Femur (tissue), 1 donor: ENCODE measurements at regions not wholly inside any gene's neighbourhood (a gene's known extent, or its start where the extent isn't known, plus 50 kb on each side); places are given as distances from the start of the nearest gene placed in this dataset.

Experiments
- DNase-seq: peaks from one replicate; pipeline ENCODE4 v3.0.0-alpha.2; 2017

GRCh38 chr7:32169228-32169627 is 99.0 kb upstream of the PDE1C start:
- DNase-seq, result no peak

GRCh38 chr7:32167815-32168214 is 97.6 kb upstream of the PDE1C start:
- no peak for DNase-seq

- no peak for DNase-seq
Observed at GRCh38 chr7:32167256-32167655, 97.0 kb upstream of the PDE1C start.

DNA sequence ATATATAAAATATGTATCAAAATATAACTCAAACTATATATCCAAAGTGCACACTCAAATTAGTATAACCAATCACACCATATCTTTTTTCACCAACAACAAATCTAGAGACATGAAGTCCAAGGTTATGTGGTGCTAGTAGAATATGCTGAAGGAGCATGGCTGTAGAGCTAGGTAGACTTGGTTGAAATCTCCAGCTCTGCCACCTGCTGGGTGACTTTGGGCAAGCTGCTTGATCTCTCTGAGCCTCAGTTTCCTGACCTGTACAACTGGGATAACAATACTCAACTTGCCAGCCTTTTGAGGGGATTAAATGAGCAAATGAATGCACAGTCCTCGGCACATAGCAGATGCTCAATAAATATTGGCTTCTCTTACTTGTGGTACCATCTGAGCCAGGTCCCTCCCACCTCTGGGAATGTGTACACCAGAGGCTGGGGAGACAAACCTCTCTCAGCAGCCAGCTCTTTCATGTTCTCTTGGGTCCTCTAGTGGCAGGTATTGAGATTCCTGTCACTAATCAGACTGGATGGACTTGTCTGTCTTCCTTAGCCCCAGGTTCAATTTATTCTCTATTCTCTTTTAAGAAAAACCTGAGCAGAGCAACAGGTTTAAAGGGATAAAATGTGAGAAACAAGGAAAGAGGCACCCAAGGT is 94.3 kb upstream of the PDE1C start:
- DNase-seq, result no peak

DNA sequence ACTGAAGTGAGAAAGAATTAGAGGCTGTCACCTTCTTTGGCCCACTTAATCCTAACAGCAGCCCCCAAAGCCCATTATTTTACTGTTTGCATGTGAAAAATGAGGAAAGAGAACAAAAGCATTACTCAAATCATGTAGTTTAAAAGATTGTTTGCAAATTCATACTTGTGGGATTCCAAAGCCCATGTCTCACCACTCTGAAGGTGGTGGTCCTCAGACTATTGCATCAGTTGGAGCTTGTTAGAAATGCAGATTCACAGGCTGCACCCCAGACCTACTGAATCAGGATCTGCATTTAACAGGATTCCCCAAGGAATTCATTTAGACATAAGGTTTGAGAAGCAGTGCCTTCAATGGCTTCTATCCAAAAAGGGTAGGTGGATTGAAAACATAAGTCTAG is 93.7 kb upstream of the PDE1C start:
- no peak for DNase-seq

DNA sequence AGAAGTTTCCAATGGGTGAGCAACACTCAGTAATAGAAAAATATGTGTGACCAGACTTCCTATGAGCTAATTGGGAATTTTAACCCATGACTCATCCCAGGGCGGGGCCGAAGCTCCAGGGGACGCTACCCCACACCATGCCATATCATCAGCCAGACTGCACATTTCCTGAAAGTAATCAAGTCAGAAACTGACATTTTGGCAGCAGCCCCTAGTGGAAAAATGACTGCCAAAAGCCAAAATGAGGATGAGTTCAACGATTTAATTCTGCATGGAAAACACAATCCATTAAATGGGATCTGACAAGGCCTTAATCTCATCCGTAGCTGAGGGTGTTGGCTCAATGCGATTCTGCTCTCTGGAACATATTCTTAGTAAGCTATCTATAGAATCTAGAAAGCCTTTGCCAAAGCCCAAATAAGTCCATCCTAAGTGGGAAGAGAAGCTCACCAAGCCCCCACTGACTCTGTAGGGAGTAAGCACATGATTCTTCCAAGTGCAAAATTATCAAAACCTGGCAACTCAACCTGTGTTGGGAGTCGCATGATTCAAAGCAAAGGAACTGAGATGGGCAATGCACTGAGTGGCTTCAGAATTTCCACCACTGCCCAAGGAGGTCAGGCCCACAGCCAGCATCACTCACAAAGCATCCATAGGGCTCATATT is 93.1 kb upstream of the PDE1C start:
- DNase-seq, result peak; percentile 75

DNA sequence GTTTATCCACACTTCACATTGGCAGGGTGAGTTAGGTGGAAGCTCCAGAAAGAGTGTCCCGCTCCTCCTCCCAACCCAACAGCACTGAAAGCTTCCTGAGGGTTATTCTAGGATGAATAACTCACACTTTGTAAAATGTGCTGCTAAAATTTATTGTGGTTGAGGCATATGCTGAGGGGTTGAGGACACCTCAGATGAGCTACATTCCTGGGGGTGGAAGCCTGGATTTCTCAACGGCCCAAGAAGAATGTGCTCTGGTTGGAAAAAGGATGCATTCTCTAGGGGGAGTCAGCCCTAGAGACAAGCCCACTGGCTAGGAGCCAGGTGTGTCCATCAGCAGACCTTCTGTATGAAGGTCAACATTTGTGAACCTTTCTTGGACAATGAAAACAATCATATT is 91.5 kb upstream of the PDE1C start:
- no peak for DNase-seq

DNA sequence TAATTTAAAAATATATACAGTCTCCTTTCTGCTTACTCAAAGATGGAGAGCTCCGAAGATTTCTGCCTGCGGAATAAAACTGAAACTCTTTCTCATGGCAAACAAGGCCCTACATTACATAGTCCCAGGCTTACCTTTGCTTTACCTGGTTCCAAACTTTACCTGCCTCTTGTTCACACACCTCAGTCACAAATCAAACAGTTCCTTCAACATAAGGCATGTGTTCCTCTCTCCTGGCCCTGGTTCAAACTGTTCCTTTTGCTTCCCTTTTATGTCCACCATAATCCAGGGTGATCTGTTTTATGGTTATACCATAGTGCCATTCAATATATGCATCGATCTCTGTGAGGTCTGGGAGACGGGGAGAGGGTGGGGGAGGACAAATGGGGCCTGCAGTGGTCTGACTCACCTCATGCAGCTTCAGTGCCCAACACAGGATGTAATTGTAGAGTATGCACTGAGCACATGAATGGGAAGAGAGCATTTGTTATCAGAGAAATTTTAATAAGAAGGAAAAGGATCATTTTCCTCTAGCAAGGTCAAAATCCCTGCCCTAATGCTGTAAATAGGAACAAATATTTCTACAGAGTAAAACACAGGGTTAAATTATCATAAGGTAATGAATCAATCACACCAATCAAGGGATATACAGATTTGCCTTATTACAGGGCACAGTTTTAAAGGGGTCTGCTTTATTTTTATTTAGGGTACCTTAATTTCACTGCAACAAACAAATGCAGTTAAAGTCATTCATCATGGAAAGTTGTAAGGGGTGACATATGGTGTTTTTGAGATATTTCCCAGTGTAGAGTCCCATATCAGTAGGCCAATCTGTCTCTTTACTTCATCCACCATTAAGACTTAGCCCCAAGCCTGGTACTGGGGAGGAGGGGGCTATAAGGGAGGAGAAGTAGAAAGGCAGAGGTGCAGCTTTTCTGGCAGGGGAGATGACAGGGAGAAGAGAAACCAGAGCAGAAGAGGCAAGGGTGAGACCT is 88.8 kb upstream of the PDE1C start:
- DNase-seq, result no peak

DNA sequence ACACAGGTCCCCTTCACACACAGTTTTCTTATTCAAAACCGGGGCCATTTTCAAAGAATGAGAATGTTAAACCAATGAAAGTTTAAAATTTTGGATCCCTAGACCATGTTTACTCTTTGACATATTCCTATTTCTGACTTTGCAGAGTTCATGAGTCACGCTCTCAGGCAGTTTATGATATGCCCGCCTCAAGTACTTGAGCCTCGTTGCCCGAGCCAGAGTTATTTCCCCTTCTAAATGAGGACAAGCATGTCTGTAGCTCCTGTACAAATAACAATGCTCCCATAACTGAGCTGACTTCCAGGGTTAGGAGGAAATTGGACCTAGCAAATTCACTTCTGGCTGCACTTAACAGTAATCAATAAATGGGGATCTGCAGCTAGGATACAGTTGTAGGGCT is 87.9 kb upstream of the PDE1C start:
- no peak for DNase-seq

- no peak for DNase-seq
Observed at GRCh38 chr7:32155712-32156111, 85.5 kb upstream of the PDE1C start.

DNA sequence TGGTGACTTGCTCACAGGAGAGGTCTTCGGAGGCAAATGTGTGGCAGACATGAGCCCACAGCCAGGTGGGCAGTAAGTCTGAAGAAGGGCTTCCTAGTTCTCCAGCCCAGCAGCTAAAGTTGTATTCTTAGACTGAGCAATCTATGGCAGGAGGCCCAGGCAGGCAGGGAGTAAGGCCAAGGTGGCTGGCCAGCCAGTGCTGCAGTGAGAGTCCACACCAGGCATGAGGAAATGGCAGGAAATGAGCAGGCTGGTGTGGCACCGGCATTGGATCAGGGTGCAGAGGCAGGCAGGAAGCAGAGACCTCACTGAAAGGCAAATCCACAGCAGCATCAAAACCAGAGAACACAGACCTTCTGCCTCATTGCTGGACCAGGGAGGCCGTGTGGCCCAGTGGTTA is 84.6 kb upstream of the PDE1C start:
- DNase-seq, result peak; percentile 28

DNA sequence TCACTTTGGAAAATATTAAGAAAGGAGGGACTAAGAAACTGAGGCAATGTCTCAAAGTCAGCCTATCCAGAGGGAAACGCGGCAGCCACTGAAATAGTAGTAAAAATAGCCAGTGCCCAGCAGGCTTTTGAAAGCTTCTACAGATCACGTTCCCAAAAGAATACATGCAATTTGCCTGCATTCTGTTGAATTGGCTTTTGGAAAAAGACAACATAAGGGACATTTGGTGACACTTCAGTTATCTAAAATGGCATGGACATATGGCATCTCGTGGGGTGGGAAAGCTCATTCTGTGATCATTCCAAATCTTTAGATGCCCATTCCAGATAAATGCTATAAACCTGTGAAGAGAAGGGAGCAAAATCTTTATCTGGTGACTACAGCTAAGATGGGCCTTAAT is 82.8 kb upstream of the PDE1C start:
- no peak for DNase-seq

DNA sequence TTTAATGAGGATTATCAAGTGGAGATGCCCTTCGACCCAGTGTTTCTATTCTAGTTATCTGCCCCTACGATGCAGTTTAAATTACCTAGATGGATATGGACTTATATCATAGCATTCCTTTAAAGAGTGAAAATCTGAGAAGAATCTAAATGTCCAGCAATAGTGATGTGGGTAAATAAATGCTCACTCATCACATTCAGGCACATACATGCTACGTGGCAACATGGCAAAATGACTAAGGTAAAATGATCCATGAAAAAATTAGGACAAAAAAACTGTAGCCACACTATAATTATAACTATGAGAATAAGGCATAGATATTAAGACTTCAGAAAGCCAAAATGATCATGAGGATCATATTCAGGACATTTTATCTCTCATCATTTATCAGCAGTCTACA is 82.4 kb upstream of the PDE1C start:
- no peak for DNase-seq

DNA sequence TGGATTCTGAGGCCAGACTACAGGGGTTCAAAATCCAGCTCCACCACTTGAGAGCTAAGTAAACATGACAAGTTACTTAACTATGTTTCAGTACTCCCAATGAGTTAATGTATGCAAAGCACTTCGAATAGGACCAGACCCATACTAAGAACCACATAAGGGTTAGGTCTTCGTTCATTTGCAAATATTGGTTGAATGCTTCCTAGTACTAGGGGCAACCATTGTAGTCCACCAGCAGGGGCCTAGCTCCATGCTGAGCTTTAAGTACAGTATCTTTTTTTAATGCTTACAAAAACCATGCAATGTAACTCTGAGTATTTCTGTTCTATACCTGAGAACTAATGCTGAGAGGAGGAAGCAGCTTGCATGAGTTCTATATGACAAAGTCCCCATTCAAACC is 80.4 kb upstream of the PDE1C start:
- no peak for DNase-seq

DNA sequence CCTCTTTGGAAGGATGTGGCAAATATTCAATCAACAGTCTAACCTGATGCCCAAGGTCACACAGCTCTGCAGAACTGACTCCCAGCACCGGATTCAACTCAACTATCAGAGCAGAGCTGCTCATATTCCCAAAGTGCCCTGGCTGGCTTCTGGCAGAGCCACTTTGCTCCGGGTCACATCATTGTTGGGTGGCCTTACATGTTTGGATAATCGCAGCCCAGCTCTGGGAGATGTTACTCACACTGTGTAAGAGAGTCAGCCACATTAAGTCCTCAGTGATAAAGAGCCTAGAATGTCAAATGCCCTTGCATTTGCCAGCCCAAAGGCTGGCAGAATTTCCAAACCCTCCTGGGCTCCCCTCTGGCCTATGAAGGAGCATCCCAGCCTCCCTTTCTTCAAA is 79.8 kb upstream of the PDE1C start:
- no peak for DNase-seq

DNA sequence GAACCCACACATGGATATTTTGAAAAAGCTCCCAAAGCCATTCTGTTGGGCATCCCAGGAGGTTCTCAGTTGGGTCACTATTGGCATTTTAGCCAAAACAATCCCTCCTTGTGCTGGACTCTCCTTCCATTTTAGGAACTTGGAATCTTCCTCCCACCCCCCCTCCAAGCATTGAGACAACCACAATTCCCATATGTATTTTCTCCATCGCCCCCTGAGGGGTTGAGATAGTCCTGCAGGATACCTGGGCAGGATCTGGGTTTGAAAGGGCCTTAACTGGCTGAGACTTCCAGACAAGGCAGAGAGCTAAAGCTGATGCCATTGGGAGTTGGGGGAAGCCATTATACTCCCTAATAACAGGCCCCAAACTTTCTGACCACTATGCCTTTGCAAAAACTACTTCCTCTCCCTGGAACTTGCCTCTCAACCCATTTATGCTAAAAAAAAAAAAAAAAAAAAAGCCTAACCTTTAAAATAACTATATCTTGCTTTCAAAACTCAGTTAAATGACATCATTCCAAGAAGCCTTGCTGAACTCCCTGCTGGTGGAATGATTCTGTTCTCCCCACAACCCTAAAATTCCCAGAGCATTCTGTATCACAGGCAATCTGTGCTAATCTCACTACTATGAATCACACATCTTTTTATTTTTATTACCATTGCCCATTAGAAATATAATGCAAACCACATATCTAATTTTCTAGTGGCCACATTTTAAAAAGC is 77.5 kb upstream of the PDE1C start:
- DNase-seq, result no peak

DNA sequence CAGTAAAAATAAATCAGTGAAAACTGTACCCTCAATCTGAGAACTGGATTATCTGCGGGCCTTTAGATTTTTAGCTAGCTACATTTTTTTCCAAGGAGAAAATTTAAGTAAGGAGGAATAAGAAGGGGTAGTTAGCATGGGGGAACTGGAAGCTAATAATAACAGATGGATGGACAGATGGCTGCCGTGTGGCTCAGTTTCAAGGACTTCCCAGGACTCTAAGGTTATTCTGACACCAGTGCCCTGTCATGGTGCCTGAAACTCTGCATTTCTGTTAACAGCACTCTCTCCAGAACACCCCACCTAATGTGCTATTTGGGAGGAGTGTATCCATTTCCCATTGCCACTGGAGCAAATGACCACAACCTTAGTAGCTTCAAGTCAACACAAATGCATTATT is 75.7 kb upstream of the PDE1C start:
- DNase-seq, result no peak

GRCh38 chr7:32144676-32145075 is 74.5 kb upstream of the PDE1C start:
- no peak for DNase-seq

- DNase-seq, result no peak
Observed at GRCh38 chr7:32143301-32143700, 73.1 kb upstream of the PDE1C start.

DNA sequence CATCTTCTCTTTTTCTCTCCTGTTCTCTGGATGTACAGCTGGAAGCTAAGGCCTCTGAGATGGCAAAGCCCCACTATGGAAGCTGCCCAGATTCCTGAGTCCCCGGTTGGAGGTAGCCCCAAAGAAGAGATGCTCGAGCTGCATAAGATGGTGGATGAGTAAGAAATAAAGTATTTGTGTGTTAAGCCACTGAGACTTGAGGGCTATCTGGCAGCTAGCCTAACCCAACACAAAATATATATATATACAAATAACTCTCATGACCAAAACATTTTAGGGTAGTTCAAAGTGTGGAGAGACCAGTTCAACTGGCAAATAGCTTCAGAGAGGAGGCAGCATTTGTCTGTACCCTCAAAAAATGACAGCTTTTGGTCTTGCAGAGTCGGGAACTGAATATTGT is 72.4 kb upstream of the PDE1C start:
- DNase-seq, result no peak

- DNase-seq, result no peak
Observed at GRCh38 chr7:32140210-32140939, 70.2 kb upstream of the PDE1C start.

DNA sequence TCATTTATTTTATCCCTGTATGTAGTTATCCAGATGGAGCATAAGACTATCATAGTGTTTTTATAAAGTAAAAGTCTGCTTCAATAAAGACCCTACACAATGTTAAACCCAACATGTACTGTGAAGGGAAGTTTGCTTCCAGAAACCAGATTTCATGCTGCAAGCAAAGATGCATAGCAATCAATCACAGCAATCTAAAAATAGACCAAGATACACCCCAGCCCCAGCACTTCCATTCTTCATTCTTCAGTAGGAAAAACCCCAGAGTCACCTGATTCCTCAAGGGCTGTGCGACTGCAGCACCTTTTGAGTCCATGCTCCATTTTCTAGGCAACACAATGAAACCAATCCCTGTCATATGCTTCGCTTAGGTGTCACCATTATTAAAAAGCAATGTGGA is 66.9 kb upstream of the PDE1C start:
- DNase-seq, result no peak
